SJSA1 (cell line): ENCODE measurements at regions not wholly inside any gene's neighbourhood (a gene's known extent, or its start where the extent isn't known, plus 50 kb on each side); places are given as distances from the start of the nearest gene placed in this dataset.

Experiments
- DNase-seq, 2 experiments: peaks; one replicate each; pipeline ENCODE4 v3.0.0-alpha.2; 2015 to 2020; ENCODE audit warnings: low spot score in 2 of 2, low read depth in 1 of 2
- H3K27ac ChIP-seq: fragments of 250-450 bp; sonication (Bioruptor Pico); 2 replicates; pipeline ENCODE4 v1.5.1; 2020; ENCODE audit warnings: mild to moderate bottlenecking, moderate library complexity
- H3K27me3 ChIP-seq: fragments of 250-450 bp; sonication (Bioruptor Pico); replicated peaks from 2 replicates; pipeline ENCODE4 v1.5.1; 2020; ENCODE audit warnings: mild to moderate bottlenecking, moderate library complexity
- H3K36me3 ChIP-seq: fragments of 250-450 bp; sonication (Bioruptor Pico); 2 replicates; pipeline ENCODE4 v1.5.1; 2020; ENCODE audit warnings: mild to moderate bottlenecking
- H3K4me1 ChIP-seq: fragments of 250-450 bp; sonication (Bioruptor Pico); replicated peaks from 2 replicates; pipeline ENCODE4 v1.6.1; 2021; ENCODE audit warnings: mild to moderate bottlenecking
- H3K4me3 ChIP-seq: fragments of 250-450 bp; sonication (Bioruptor Pico); 2 replicates; pipeline ENCODE4 v1.5.1; 2020; ENCODE audit warnings: mild to moderate bottlenecking
- H3K9me3 ChIP-seq: fragments of 250-450 bp; sonication (Bioruptor Pico); replicated peaks from 2 replicates; pipeline ENCODE4 v1.5.1; 2020; ENCODE audit warnings: mild to moderate bottlenecking

DNA sequence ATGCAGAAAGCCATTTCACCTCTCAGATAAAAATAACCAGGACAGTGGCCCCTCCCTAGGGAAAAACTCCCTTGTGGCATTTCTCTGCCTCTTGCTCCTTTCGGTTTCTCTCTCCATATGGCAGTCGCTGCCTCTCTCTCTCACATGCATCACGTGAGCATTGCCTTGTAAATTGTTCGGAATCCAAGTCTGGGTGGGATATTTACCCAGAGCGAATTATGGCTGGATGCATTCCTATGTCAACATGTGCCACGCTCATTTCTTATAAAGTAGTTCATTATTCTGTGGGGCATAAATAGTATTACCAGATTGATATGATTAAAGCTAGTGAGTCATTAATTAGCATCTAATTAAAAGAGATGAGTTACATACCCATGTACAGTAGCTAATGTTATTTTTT, 392.9 kb downstream of the INSC start:
- Histone ChIP-seq H3K27me3 (no peaks in the 10 kb centered on the region), H3K27ac (no peak overlapping the region), H3K4me1 (0 out of 2 replicates have a peak, but pooled peaks cover 4% of the 10 kb centered on the region), H3K4me3 (no peak overlapping the region), H3K36me3 (no peaks in the 10 kb centered on the region), H3K9me3 (no peaks in the 10 kb centered on the region)
- peak in 1 of 2 experiments; percentile 26 for DNase-seq

DNA sequence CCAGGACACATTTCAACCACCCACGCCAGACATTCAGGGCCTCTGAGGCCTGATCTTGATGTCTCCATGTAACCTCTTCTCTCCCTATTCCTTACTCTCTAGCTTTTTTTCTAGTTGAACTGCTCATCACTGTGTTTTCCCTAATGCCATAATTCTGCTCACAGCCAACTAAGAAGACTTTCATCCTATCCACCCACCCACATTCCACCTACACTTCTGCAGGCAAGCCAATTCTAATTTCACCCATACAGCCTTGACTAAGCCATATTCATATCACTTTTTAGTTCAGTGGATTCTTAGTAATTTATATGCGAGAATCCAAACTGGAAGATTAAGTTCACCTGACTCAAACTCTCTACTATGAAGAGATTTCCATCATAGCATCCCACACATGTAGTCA, 394.4 kb downstream of the INSC start:
- H3K27ac ChIP-seq, result no peak overlapping the region
- H3K27me3 ChIP-seq, result no peaks in the 10 kb centered on the region
- no peak for DNase-seq
- H3K4me1 ChIP-seq, result 0 out of 2 replicates have a peak, but pooled peaks cover 4% of the 10 kb centered on the region
- H3K9me3 ChIP-seq, result no peaks in the 10 kb centered on the region
- H3K36me3 ChIP-seq, result no peaks in the 10 kb centered on the region
- H3K4me3 ChIP-seq, result no peak overlapping the region

DNA sequence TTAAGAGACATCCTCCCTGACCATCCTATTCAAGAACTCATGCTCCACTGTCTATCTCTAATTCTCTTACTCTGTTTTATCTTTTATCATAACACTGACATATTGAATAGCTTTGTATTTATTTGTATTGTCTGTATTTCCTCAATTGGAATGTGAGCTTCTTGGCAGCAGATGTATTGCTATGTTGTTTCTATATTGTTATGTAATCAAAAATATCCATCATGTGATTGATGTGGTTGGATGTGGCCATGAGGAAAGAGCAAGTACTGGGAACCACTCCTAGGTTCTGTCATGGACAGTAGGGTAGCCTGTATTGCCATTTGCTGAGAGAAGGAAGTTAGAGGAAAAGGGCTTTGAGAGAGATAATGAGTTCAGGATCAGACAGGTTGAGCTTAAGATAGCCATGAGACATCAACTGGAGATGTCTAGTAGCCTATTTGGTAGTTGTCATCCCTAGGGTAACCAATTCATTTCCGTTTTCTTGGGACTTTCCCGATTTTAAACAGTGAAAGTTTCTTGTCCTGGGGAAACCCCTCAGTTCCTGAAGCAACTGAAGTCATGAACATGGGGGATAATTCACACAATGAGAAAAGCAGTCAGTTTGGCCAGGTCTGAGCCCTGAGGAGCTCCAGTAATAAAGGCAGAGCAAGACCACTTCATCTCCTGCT, 404.5 kb downstream of the INSC start:
- Histone ChIP-seq H3K9me3 (no peaks in the 10 kb centered on the region), H3K27me3 (no peaks in the 10 kb centered on the region), H3K27ac (no peak overlapping the region), H3K4me3 (no peak overlapping the region), H3K36me3 (no peaks in the 10 kb centered on the region), H3K4me1 (no peaks in the 10 kb centered on the region)
- DNase-seq, result no peak

DNA sequence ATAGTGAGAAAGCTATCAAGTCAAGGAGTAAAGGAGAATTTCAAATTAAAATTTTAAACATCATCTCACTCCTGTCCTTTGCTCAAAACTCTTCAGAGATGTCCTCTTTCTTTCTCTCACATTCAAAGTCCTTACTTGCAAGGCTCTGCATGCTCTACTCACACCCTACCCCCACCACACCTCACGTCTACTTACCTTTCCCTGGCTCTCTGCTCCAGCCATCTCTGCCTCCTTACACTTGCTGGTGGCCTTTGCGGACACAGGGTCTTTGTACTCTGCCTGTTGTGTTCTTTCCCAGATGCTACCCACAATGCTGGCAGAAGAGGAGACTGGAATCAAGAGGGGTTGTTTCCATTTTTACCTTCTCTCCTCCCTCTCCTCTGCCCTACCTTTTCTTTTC, 405.2 kb downstream of the INSC start:
- no peak for DNase-seq
- H3K27ac ChIP-seq, result no peak overlapping the region
- H3K4me1 ChIP-seq, result no peaks in the 10 kb centered on the region
- H3K27me3 ChIP-seq, result no peaks in the 10 kb centered on the region
- no peak overlapping the region for H3K4me3 ChIP-seq
- H3K36me3 ChIP-seq, result no peaks in the 10 kb centered on the region
- no peaks in the 10 kb centered on the region for H3K9me3 ChIP-seq

DNA sequence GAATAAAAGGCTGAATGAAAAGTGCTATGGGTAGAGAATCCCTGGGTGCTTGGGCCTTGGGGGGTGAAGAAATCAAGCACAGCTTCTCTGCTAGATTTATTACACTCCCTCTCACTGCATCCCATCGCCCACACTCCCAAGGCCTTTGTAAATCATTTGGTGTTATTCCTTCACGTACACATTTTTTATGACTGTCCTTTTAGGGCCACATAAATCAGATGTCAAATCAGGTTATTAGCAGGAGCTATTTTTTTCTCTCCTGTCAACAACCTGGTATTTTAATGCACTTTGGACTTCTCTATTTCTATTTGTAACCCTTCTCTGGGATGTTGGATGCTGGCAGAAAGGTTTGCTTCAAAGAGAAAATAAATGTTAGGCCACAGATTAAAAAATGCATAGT, 408.8 kb downstream of the INSC start:
- Histone ChIP-seq H3K9me3 (no peaks in the 10 kb centered on the region), H3K27ac (no peak overlapping the region), H3K4me1 (no peaks in the 10 kb centered on the region), H3K27me3 (no peaks in the 10 kb centered on the region), H3K4me3 (no peak overlapping the region), H3K36me3 (no peaks in the 10 kb centered on the region)
- DNase-seq, result no peak

DNA sequence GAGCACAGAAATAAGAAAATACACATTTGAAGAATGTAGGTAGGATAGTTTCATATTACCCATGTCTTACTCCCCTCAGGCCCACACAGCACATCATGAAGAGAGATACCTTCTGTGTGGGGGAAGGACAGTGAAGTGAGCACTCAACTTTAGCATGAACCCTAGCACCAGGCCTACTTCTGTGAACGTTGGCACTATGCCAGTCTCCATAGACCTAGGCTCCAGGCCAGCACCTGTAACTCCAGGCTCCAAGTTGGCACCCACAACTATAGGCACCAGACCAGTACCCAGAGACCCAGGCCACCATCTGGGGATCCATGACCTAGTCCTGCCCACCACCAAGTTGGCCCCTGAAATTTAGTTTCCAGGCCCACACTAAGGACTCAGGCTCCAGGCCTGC, 410.9 kb downstream of the INSC start:
- Histone ChIP-seq H3K9me3 (no peaks in the 10 kb centered on the region), H3K36me3 (no peaks in the 10 kb centered on the region), H3K4me3 (no peak overlapping the region), H3K27ac (no peak overlapping the region), H3K4me1 (no peaks in the 10 kb centered on the region), H3K27me3 (no peaks in the 10 kb centered on the region)
- no peak for DNase-seq

DNA sequence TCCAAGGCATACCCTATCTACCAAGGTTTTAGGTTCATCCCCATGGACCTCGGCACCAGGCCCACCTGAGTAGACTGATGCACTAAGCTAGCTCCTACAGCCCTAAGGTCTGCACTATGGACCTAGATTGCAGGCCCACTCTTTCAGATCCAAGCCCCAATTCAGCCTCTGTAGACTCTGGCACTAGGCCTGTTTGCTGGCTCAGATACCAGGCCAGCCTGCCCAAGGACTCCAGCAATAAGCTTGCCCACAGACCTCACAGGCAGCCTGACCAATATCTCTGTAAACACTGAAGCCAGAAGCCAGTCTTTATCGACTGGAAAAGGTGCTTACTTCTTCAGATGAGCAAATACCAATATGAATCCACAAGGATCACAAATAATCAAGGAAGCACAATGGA, 411.3 kb downstream of the INSC start:
- no peaks in the 10 kb centered on the region for H3K4me1 ChIP-seq
- H3K9me3 ChIP-seq, result no peaks in the 10 kb centered on the region
- no peaks in the 10 kb centered on the region for H3K36me3 ChIP-seq
- DNase-seq, result no peak
- H3K27ac ChIP-seq, result no peak overlapping the region
- H3K4me3 ChIP-seq, result no peak overlapping the region
- no peaks in the 10 kb centered on the region for H3K27me3 ChIP-seq

DNA sequence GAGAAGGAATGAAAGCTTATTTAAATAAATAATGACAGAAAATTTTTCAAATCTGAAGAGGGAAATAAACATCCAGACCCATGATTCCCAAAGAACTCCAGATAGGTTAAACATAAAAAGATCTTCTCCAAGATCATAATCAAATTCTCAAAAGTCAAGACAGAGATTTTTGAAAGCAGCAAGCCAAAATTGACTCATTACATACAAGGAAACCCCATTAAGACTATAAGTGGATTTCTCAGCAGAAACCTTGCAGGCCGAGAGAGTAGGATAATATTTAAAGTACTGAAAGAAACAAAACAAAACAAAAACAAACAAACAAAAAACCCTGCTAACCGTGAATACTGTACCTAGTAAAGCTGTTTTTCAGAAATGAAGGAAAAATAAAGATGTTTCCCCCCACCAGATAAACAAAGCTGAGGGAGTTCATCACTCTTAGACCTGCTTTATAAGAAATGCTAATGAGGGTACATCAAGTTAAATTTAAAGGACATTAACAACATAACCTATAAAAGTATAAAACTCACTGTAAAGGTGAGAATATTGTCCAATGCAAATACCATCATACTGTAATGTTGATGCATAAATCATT, 412.2 kb downstream of the INSC start:
- Histone ChIP-seq H3K27ac (no peak overlapping the region), H3K4me3 (no peak overlapping the region), H3K9me3 (no peaks in the 10 kb centered on the region), H3K4me1 (no peaks in the 10 kb centered on the region), H3K36me3 (no peaks in the 10 kb centered on the region), H3K27me3 (no peaks in the 10 kb centered on the region)
- DNase-seq, result no peak

DNA sequence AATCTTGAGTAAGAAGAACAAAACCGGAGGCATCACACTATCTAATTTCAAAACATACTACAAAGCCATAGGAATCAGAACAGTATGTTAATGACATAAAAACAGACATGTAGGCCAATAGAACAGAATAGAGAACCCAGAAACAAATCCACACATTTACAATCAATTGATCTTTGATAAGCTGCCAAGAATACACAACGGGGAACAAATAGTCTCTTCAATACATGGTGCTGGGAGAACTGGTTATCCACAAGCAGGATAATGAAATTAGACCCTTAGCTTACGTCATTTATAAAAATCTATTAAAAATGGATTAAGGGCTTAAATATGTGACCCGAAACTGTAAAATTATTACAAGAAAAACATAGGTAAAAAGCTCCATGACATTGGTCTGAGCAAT, 417.7 kb downstream of the INSC start:
- H3K27me3 ChIP-seq, result no peaks in the 10 kb centered on the region
- no peak overlapping the region for H3K27ac ChIP-seq
- H3K36me3 ChIP-seq, result no peaks in the 10 kb centered on the region
- DNase-seq, result no peak
- no peak overlapping the region for H3K4me3 ChIP-seq
- H3K4me1 ChIP-seq, result no peaks in the 10 kb centered on the region
- no peaks in the 10 kb centered on the region for H3K9me3 ChIP-seq

DNA sequence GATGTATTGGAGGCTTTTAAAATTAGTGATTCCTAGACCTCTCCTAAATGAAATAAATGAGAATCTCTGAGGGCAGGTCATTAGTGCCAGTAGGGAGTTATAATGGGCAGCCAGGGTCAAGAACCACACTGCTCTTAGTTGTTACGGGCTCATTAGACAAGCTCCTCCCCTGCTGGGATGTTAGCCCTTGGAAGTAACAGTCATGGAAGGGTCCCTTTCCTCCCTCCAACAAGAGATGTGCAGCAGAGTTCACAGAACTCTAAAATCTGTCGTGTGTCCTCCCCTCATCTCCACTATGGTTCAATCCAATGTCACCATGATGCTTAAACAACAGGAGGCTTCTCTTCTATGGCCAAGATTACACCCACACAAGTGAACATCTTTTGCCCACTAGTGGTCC, 419.5 kb downstream of the INSC start:
- Histone ChIP-seq H3K4me3 (no peak overlapping the region), H3K9me3 (no peaks in the 10 kb centered on the region), H3K36me3 (no peaks in the 10 kb centered on the region), H3K27me3 (no peaks in the 10 kb centered on the region), H3K4me1 (no peaks in the 10 kb centered on the region), H3K27ac (no peak overlapping the region)
- DNase-seq, result no peak

DNA sequence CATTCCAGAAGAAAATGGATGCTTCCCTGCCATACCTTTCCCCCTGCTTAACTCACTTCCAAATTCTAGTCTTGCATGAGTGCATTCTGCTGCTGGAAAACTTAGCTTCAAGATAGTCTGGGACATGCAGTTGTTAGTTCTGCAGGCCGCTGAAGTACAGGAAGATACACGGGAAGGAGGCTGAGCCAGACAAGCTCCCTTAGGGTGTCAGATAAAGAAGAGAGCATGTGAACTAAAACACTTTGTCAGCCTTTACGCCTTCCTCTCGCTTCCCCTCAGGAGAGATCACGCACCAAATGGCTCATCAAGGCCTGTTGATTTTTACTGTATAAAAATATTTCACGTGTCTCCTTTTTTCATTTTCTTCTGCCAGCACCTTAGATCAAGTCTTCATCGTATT, 420.7 kb downstream of the INSC start:
- Histone ChIP-seq H3K4me1 (no peaks in the 10 kb centered on the region), H3K9me3 (no peaks in the 10 kb centered on the region), H3K27me3 (no peaks in the 10 kb centered on the region), H3K4me3 (no peak overlapping the region), H3K36me3 (no peaks in the 10 kb centered on the region), H3K27ac (no peak overlapping the region)
- no peak for DNase-seq

DNA sequence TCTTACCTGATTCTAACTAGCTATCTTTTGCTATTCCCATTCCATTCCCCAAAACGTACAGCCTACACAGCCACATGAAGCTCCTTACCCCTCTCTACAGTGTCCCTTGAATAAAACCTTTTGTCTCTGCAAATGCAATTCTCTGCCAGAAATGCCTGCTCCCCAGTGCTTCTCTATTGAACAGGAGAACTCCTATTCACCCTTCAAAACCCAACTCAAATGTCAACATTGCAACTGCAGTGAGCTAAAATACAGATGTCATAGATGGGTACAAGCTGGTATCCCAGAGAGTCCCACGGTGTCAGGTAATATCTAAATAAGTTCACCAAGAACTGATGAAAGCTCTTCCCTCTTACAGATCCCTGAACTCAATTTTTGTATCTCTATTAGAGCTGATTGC, 421.7 kb downstream of the INSC start:
- no peak overlapping the region for H3K27ac ChIP-seq
- H3K27me3 ChIP-seq, result no peaks in the 10 kb centered on the region
- H3K4me3 ChIP-seq, result no peak overlapping the region
- H3K36me3 ChIP-seq, result no peaks in the 10 kb centered on the region
- no peaks in the 10 kb centered on the region for H3K9me3 ChIP-seq
- no peak for DNase-seq
- H3K4me1 ChIP-seq, result no peaks in the 10 kb centered on the region

DNA sequence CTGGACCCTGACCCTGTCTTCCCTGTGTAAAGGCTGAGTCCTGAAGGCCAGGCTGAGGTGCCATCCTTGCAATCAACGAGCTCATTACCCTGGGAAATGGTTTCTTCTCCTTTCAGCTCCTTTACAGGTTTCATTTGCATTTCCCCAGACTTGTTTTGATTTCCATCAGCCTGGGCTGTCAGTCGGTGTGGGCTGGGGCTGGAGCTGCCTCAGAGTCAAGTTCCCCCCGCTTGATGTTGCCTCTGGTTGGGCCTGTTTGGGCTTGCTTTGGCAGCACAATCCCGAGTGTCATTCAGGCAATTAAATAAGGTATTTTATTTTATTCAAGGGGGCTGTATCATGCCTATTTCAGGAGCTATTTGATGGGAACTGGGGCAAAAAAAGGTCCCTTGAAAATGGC, 424.9 kb downstream of the INSC start:
- H3K4me3 ChIP-seq, result no peak overlapping the region
- no peaks in the 10 kb centered on the region for H3K27me3 ChIP-seq
- H3K9me3 ChIP-seq, result no peaks in the 10 kb centered on the region
- no peak for DNase-seq
- H3K4me1 ChIP-seq, result no peaks in the 10 kb centered on the region
- H3K27ac ChIP-seq, result no peak overlapping the region
- H3K36me3 ChIP-seq, result no peaks in the 10 kb centered on the region

DNA sequence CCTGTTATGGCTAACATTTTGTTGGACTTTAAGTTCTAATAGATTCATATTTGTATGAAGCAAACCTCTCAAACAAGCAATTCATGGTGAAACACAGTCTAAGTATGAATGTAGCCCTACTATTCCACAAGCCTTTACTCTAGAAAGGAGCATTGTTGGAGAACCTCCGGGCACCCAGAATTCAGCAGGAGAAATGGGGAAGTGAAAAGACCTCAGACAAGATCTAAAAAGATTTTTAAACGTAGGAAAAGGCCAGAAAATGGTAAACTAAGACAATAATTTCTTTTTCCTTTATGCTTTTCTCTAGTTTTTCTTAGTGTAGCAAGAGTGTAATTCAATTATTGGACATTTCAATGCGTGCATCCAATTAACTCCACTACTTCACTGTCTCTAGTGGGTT, 426.4 kb downstream of the INSC start:
- no peaks in the 10 kb centered on the region for H3K9me3 ChIP-seq
- H3K4me3 ChIP-seq, result no peak overlapping the region
- no peak overlapping the region for H3K27ac ChIP-seq
- no peaks in the 10 kb centered on the region for H3K4me1 ChIP-seq
- no peaks in the 10 kb centered on the region for H3K36me3 ChIP-seq
- H3K27me3 ChIP-seq, result no peaks in the 10 kb centered on the region
- DNase-seq, result no peak

DNA sequence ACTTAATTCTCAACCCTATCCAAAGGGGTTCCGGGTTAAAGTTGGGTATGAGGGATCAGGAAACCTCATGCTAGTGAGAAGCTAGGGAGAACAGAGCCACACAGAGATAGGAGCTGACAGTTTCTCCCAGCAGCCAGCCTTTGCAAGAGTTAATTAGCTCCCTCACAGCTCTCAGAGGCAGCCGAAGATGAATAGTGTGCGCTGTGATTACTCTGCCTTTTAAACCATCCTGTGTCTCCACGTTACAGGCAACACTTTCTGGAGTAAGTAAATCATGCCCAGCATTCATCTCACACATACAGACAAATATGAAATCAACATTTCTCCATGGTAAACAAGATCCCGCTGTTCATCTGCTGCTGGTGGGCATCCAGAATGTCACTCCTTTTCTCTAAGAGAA, 429.6 kb downstream of the INSC start:
- Histone ChIP-seq H3K27me3 (no peaks in the 10 kb centered on the region), H3K9me3 (no peaks in the 10 kb centered on the region), H3K4me1 (no peaks in the 10 kb centered on the region), H3K4me3 (no peak overlapping the region), H3K27ac (no peak overlapping the region), H3K36me3 (no peaks in the 10 kb centered on the region)
- no peak for DNase-seq
